PC-9 (cell line): ENCODE measurements at regions not wholly inside any gene's neighbourhood (a gene's known extent, or its start where the extent isn't known, plus 50 kb on each side); places are given as distances from the start of the nearest gene placed in this dataset.

Source experiments
- CTCF ChIP-seq: fragments of 200-600 bp; sonication (generic); conservative IDR thresholded peaks from 2 replicates; pipeline ENCODE4 v1.6.1; 2017; ENCODE audit warnings: mixed run types, antibody characterized with exemption, mild to moderate bottlenecking, moderate library complexity
- EZH2 ChIP-seq: fragments of 200-600 bp; sonication (generic); IDR thresholded peaks from 2 replicates; pipeline ENCODE4 v1.8.0; 2017; ENCODE audit warnings: antibody characterized with exemption, low read depth

GRCh38 chr7:42704710-42705109 is 207.2 kb downstream of the C7orf25 start:
- TF ChIP-seq EZH2 (no peak), CTCF (no peak)
